ENCODE measurements at regions not wholly inside any gene's neighbourhood (a gene's known extent, or its start where the extent isn't known, plus 50 kb on each side); places are given as distances from the start of the nearest gene placed in this dataset.

- Mint-ChIP-seq H3K36me3 (ENCODE audit: low read depth) (no peaks in the 10 kb centered on the region), H3K9me3 (peaks cover 5% of the 10 kb centered on the region), H3K4me1 (ENCODE audit: low read depth) (no peaks in the 10 kb centered on the region), H3K27ac (no peak overlapping the region), H3K4me3 (no peak overlapping the region), H3K27me3 (ENCODE audit: low read depth) (no peaks in the 10 kb centered on the region)
- DNase-seq (ENCODE audit: low spot score): no peak
These were observed 757.9 kb downstream of the CDY2B start for GRCh38 chrY:17122166-17122565.

- Mint-ChIP-seq H3K4me1 (ENCODE audit: low read depth) (no peaks in the 10 kb centered on the region), H3K27me3 (ENCODE audit: low read depth) (no peaks in the 10 kb centered on the region), H3K9me3 (peaks cover under 1% of the 10 kb centered on the region), H3K36me3 (ENCODE audit: low read depth) (no peaks in the 10 kb centered on the region), H3K27ac (no peak overlapping the region), H3K4me3 (no peak overlapping the region)
- DNase-seq (ENCODE audit: low spot score): no peak
These were observed 794.7 kb downstream of the CDY2B start for GRCh38 chrY:17085303-17085702.

- Mint-ChIP-seq H3K27me3 (ENCODE audit: low read depth) (no peaks in the 10 kb centered on the region), H3K36me3 (ENCODE audit: low read depth) (no peaks in the 10 kb centered on the region), H3K27ac (peak overlapping the region; percentile 60), H3K9me3 (peaks cover 41% of the 10 kb centered on the region), H3K4me1 (ENCODE audit: low read depth) (peaks cover 2% of the 10 kb centered on the region), H3K4me3 (no peak overlapping the region)
- no peak for DNase-seq (ENCODE audit: low spot score)
These were observed 800.1 kb downstream of the CDY2B start for GRCh38 chrY:17079887-17080286.

- no peak for DNase-seq (ENCODE audit: low spot score)
- Mint-ChIP-seq H3K27ac (no peak overlapping the region), H3K4me1 (ENCODE audit: low read depth) (no peaks in the 10 kb centered on the region), H3K36me3 (ENCODE audit: low read depth) (no peaks in the 10 kb centered on the region), H3K9me3 (peaks cover 15% of the 10 kb centered on the region), H3K4me3 (no peak overlapping the region), H3K27me3 (ENCODE audit: low read depth) (no peaks in the 10 kb centered on the region)
These were observed 812.7 kb downstream of the CDY2B start for GRCh38 chrY:17067307-17067706.

- no peak overlapping the region for H3K4me3 Mint-ChIP-seq
- H3K27me3 Mint-ChIP-seq (ENCODE audit: low read depth): no peaks in the 10 kb centered on the region
- H3K4me1 Mint-ChIP-seq (ENCODE audit: low read depth): no peaks in the 10 kb centered on the region
- peaks cover 12% of the 10 kb centered on the region for H3K9me3 Mint-ChIP-seq
- no peaks in the 10 kb centered on the region for H3K36me3 Mint-ChIP-seq (ENCODE audit: low read depth)
- DNase-seq (ENCODE audit: low spot score): no peak
- no peak overlapping the region for H3K27ac Mint-ChIP-seq
These were observed 827.0 kb downstream of the CDY2B start for GRCh38 chrY:17053041-17053440.

GRCh38 chrY:17050374-17050773 is 829.6 kb downstream of the CDY2B start:
- no peaks in the 10 kb centered on the region for H3K4me1 Mint-ChIP-seq (ENCODE audit: low read depth)
- DNase-seq (ENCODE audit: low spot score): no peak
- no peak overlapping the region for H3K4me3 Mint-ChIP-seq
- H3K36me3 Mint-ChIP-seq (ENCODE audit: low read depth): no peaks in the 10 kb centered on the region
- no peak overlapping the region for H3K27ac Mint-ChIP-seq
- H3K9me3 Mint-ChIP-seq: peaks cover 4% of the 10 kb centered on the region
- H3K27me3 Mint-ChIP-seq (ENCODE audit: low read depth): no peaks in the 10 kb centered on the region

GRCh38 chrY:17045124-17045523 is 834.9 kb downstream of the CDY2B start:
- peaks cover 17% of the 10 kb centered on the region for H3K9me3 Mint-ChIP-seq
- no peak overlapping the region for H3K4me3 Mint-ChIP-seq
- no peak overlapping the region for H3K27ac Mint-ChIP-seq
- no peaks in the 10 kb centered on the region for H3K4me1 Mint-ChIP-seq (ENCODE audit: low read depth)
- no peaks in the 10 kb centered on the region for H3K27me3 Mint-ChIP-seq (ENCODE audit: low read depth)
- DNase-seq (ENCODE audit: low spot score): no peak
- H3K36me3 Mint-ChIP-seq (ENCODE audit: low read depth): no peaks in the 10 kb centered on the region

GRCh38 chrY:17044723-17045122 is 835.3 kb downstream of the CDY2B start:
- no peaks in the 10 kb centered on the region for H3K27me3 Mint-ChIP-seq (ENCODE audit: low read depth)
- no peak overlapping the region for H3K4me3 Mint-ChIP-seq
- DNase-seq (ENCODE audit: low spot score): no peak
- H3K4me1 Mint-ChIP-seq (ENCODE audit: low read depth): no peaks in the 10 kb centered on the region
- no peak overlapping the region for H3K27ac Mint-ChIP-seq
- peaks cover 17% of the 10 kb centered on the region for H3K9me3 Mint-ChIP-seq
- no peaks in the 10 kb centered on the region for H3K36me3 Mint-ChIP-seq (ENCODE audit: low read depth)

GRCh38 chrY:17044272-17044671 is 835.7 kb downstream of the CDY2B start:
- H3K36me3 Mint-ChIP-seq (ENCODE audit: low read depth): no peaks in the 10 kb centered on the region
- no peaks in the 10 kb centered on the region for H3K4me1 Mint-ChIP-seq (ENCODE audit: low read depth)
- H3K27ac Mint-ChIP-seq: no peak overlapping the region

GRCh38 chrY:17038439-17038838 is 841.6 kb downstream of the CDY2B start:
- H3K4me3 Mint-ChIP-seq: no peak overlapping the region
- peaks cover 17% of the 10 kb centered on the region for H3K9me3 Mint-ChIP-seq
- no peak overlapping the region for H3K27ac Mint-ChIP-seq
- DNase-seq (ENCODE audit: low spot score): no peak
- H3K36me3 Mint-ChIP-seq (ENCODE audit: low read depth): no peaks in the 10 kb centered on the region
- H3K4me1 Mint-ChIP-seq (ENCODE audit: low read depth): no peaks in the 10 kb centered on the region
- H3K27me3 Mint-ChIP-seq (ENCODE audit: low read depth): no peaks in the 10 kb centered on the region

More at GRCh38 chrY:17044272-17044671, 835.7 kb downstream of the CDY2B start:
- DNase-seq (ENCODE audit: low spot score): no peak
- Mint-ChIP-seq H3K4me3 (no peak overlapping the region), H3K27me3 (ENCODE audit: low read depth) (no peaks in the 10 kb centered on the region), H3K9me3 (peaks cover 17% of the 10 kb centered on the region)

GRCh38 chrY:17018126-17018525 is 861.9 kb downstream of the CDY2B start:
- no peaks in the 10 kb centered on the region for H3K4me1 Mint-ChIP-seq (ENCODE audit: low read depth)
- H3K9me3 Mint-ChIP-seq: no peaks in the 10 kb centered on the region
- no peak overlapping the region for H3K4me3 Mint-ChIP-seq
- H3K36me3 Mint-ChIP-seq (ENCODE audit: low read depth): no peaks in the 10 kb centered on the region
- H3K27ac Mint-ChIP-seq: no peak overlapping the region
- no peak for DNase-seq (ENCODE audit: low spot score)
- no peaks in the 10 kb centered on the region for H3K27me3 Mint-ChIP-seq (ENCODE audit: low read depth)

GRCh38 chrY:16993551-16993950 is 886.5 kb downstream of the CDY2B start:
- DNase-seq (ENCODE audit: low spot score): no peak
- Mint-ChIP-seq H3K36me3 (ENCODE audit: low read depth) (no peaks in the 10 kb centered on the region), H3K27me3 (ENCODE audit: low read depth) (no peaks in the 10 kb centered on the region), H3K9me3 (peaks cover 18% of the 10 kb centered on the region), H3K4me1 (ENCODE audit: low read depth) (no peaks in the 10 kb centered on the region), H3K27ac (no peak overlapping the region), H3K4me3 (no peak overlapping the region)

- no peak overlapping the region for H3K4me3 Mint-ChIP-seq
- no peaks in the 10 kb centered on the region for H3K36me3 Mint-ChIP-seq (ENCODE audit: low read depth)
- H3K27ac Mint-ChIP-seq: no peak overlapping the region
- H3K9me3 Mint-ChIP-seq: peaks cover 29% of the 10 kb centered on the region
- DNase-seq (ENCODE audit: low spot score): no peak
- H3K4me1 Mint-ChIP-seq (ENCODE audit: low read depth): no peaks in the 10 kb centered on the region
- no peaks in the 10 kb centered on the region for H3K27me3 Mint-ChIP-seq (ENCODE audit: low read depth)
These were observed 898.2 kb downstream of the CDY2B start for GRCh38 chrY:16981776-16982175.

- DNase-seq (ENCODE audit: low spot score): no peak
- Mint-ChIP-seq H3K9me3 (no peaks in the 10 kb centered on the region), H3K27ac (no peak overlapping the region), H3K27me3 (ENCODE audit: low read depth) (no peaks in the 10 kb centered on the region), H3K4me3 (no peak overlapping the region), H3K4me1 (ENCODE audit: low read depth) (no peaks in the 10 kb centered on the region), H3K36me3 (ENCODE audit: low read depth) (no peaks in the 10 kb centered on the region)
These were observed 920.9 kb downstream of the CDY2B start for GRCh38 chrY:16959071-16959470.

- no peak overlapping the region for H3K4me3 Mint-ChIP-seq
- H3K27me3 Mint-ChIP-seq (ENCODE audit: low read depth): no peaks in the 10 kb centered on the region
- H3K9me3 Mint-ChIP-seq: peaks cover 11% of the 10 kb centered on the region
These were observed 932.8 kb downstream of the CDY2B start for GRCh38 chrY:16947221-16947620.

More at GRCh38 chrY:16947221-16947620, 932.8 kb downstream of the CDY2B start:
- DNase-seq (ENCODE audit: low spot score): no peak
- H3K36me3 Mint-ChIP-seq (ENCODE audit: low read depth): no peaks in the 10 kb centered on the region
- H3K4me1 Mint-ChIP-seq (ENCODE audit: low read depth): no peaks in the 10 kb centered on the region
- H3K27ac Mint-ChIP-seq: no peak overlapping the region
